Suprapubic skin (tissue), 3 donors: ENCODE measurements at regions not wholly inside any gene's neighbourhood (a gene's known extent, or its start where the extent isn't known, plus 50 kb on each side); places are given as distances from the start of the nearest gene placed in this dataset.

Source experiments
- POLR2A ChIP-seq, 2 donors: fragments of 450-650 bp; IDR thresholded peaks; one replicate each; pipeline ENCODE4 v1.6.1; 2017; ENCODE audit warnings: antibody characterized with exemption in 2 of 2, mild to moderate bottlenecking in 2 of 2, moderate library complexity in 2 of 2
- TF ChIP-seq, protein P1 (sequence below), 2 donors: fragments of 200-600 bp in 1 of 2; fragments of 450-650 bp in 1 of 2; sonication (generic) in 1 of 2; IDR thresholded peaks; one replicate each; pipeline ENCODE4 v1.5.1; 2016 to 2019; ENCODE audit warnings: antibody characterized with exemption in 2 of 2, mild to moderate bottlenecking in 1 of 2, moderate library complexity in 1 of 2

- TF ChIP-seq, protein P1, sequence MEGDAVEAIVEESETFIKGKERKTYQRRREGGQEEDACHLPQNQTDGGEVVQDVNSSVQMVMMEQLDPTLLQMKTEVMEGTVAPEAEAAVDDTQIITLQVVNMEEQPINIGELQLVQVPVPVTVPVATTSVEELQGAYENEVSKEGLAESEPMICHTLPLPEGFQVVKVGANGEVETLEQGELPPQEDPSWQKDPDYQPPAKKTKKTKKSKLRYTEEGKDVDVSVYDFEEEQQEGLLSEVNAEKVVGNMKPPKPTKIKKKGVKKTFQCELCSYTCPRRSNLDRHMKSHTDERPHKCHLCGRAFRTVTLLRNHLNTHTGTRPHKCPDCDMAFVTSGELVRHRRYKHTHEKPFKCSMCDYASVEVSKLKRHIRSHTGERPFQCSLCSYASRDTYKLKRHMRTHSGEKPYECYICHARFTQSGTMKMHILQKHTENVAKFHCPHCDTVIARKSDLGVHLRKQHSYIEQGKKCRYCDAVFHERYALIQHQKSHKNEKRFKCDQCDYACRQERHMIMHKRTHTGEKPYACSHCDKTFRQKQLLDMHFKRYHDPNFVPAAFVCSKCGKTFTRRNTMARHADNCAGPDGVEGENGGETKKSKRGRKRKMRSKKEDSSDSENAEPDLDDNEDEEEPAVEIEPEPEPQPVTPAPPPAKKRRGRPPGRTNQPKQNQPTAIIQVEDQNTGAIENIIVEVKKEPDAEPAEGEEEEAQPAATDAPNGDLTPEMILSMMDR (IDR thresholded peaks at IDR 0.05), result no peak
- TF ChIP-seq POLR2A (IDR thresholded peaks at IDR 0.05), result no peak
Observed at GRCh38 chrX:74111245-74111644, 192.7 kb upstream of the ZCCHC13 start.
